ENCODE measurements at regions not wholly inside any gene's neighbourhood (a gene's known extent, or its start where the extent isn't known, plus 50 kb on each side); places are given as distances from the start of the nearest gene placed in this dataset.

- intact Hi-C loops (cut with micrococcal nuclease): no loop called here
- dilution Hi-C loops (cut with HindIII; ENCODE audit: low sequenced_read_pairs, unreplicated experiment): no loop called here
- TF ChIP-seq, protein P1, sequence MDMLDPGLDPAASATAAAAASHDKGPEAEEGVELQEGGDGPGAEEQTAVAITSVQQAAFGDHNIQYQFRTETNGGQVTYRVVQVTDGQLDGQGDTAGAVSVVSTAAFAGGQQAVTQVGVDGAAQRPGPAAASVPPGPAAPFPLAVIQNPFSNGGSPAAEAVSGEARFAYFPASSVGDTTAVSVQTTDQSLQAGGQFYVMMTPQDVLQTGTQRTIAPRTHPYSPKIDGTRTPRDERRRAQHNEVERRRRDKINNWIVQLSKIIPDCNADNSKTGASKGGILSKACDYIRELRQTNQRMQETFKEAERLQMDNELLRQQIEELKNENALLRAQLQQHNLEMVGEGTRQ (IDR thresholded peaks at IDR 0.05; ENCODE audit: low read depth, low read length): no peak
- TF ChIP-seq CHD1 (IDR thresholded peaks at IDR 0.05; ENCODE audit: low read depth, low read length) (no peak), RFX5 (IDR thresholded peaks at IDR 0.05; ENCODE audit: low read depth, low read length) (no peak), POLR2A (IDR thresholded peaks at IDR 0.05; ENCODE audit: low read depth, low read length) (no peak), CEBPB (IDR thresholded peaks at IDR 0.05; ENCODE audit: low read depth, low read length) (no peak), RAD21 (IDR thresholded peaks at IDR 0.05; ENCODE audit: low read length) (no peak), FOS (IDR thresholded peaks at IDR 0.05; ENCODE audit: low read depth, low read length) (no peak), NFE2L2 (IDR thresholded peaks at IDR 0.05; ENCODE audit: low read depth, low read length) (no peak), MXI1 (IDR thresholded peaks at IDR 0.05; ENCODE audit: borderline replicate concordance, low read depth, low read length) (no peak)
- ChIA-PET CTCF (no interaction called here), POLR2A (ENCODE audit: unreplicated experiment) (no interaction called here)
- H4K5ac ChIP-seq (ENCODE audit: low read depth, low read length): no peak overlapping the region
- no peaks in the 10 kb centered on the region for H4K20me1 ChIP-seq (ENCODE audit: insufficient read depth, low read length)
- H2BK15ac ChIP-seq (ENCODE audit: low read depth, low read length): no peak overlapping the region
- no CpG with 5 or more reads among the region's 11 CpGs for WGBS, 2 experiments (ENCODE audit: extremely low coverage in 2 of 2, insufficient read length in 1 of 2)
- no peak overlapping the region for H2AK5ac ChIP-seq (ENCODE audit: low read depth, low read length)
- H3K36me3 ChIP-seq (ENCODE audit: control insufficient read depth, insufficient read depth, low read length): no peaks in the 10 kb centered on the region
- ATAC-seq (ENCODE audit: low read depth) (no peak), DNase-seq (no peak)
- H3K4me1 ChIP-seq (ENCODE audit: control insufficient read depth, insufficient read depth, low read length): no peaks in the 10 kb centered on the region
- no peak overlapping the region for H3K23ac ChIP-seq (ENCODE audit: low read depth, low read length)
- H3K9me3 ChIP-seq (ENCODE audit: control insufficient read depth, insufficient read depth, low read length): peaks cover 34% of the 10 kb centered on the region
- no peak overlapping the region for H3K4ac ChIP-seq (ENCODE audit: low read depth, low read length)
- H3K9ac ChIP-seq (ENCODE audit: low read depth, low read length): no peak overlapping the region
- no peak overlapping the region for H4K8ac ChIP-seq (ENCODE audit: low read depth in 2 of 2, low read length in 2 of 2)
- in situ Hi-C loops (cut with MboI; ENCODE audit: low sequenced_read_pairs): no loop called here
- no TSS peak for BruUV-seq (replicated peaks)
- no peak overlapping the region for H4K91ac ChIP-seq (ENCODE audit: insufficient read depth, low read depth, low read length)
- no peak overlapping the region for H2AK9ac ChIP-seq (replicated peaks; ENCODE audit: low read depth, low read length, poor library complexity)
- H3K27me3 ChIP-seq (ENCODE audit: control insufficient read depth, insufficient read depth, low read length): no peaks in the 10 kb centered on the region
- no peak overlapping the region for H3K27ac ChIP-seq (ENCODE audit: insufficient read depth, low read length)
- no peak overlapping the region for H2AFZ ChIP-seq (replicated peaks; ENCODE audit: low read length, poor library complexity)
- no peaks in the 10 kb centered on the region for H3K9me1 ChIP-seq (ENCODE audit: insufficient read depth, low read length)
- no peak overlapping the region for H3K4me3 ChIP-seq (ENCODE audit: insufficient read depth, low read depth, low read length)
- H3K79me1 ChIP-seq (ENCODE audit: low read depth in 1 of 2, low read length in 2 of 2): no peaks in the 10 kb centered on the region
- H3K14ac ChIP-seq (replicated peaks; ENCODE audit: low read depth, low read length): no peak overlapping the region
- no peak overlapping the region for H2BK20ac ChIP-seq (ENCODE audit: low read depth, low read length)
- no peak overlapping the region for H3K56ac ChIP-seq (ENCODE audit: extremely low read depth, insufficient read depth, low read length)
- no peak overlapping the region for H3K18ac ChIP-seq (ENCODE audit: low read depth, low read length)
- no peak overlapping the region for H2BK5ac ChIP-seq (ENCODE audit: low read depth, low read length, poor library complexity, severe bottlenecking)
- H3K4me2 ChIP-seq (ENCODE audit: low read depth, low read length): no peak overlapping the region
- no peak overlapping the region for H2BK120ac ChIP-seq (ENCODE audit: low read depth, low read length)
Measured at GRCh38 chr7:156158693-156159092, 346.4 kb upstream of the SHH start.
